ENCODE measurements at regions not wholly inside any gene's neighbourhood (a gene's known extent, or its start where the extent isn't known, plus 50 kb on each side); places are given as distances from the start of the nearest gene placed in this dataset.

GRCh38 chr18:42288129-42288528 lies 333.1 kb downstream of the PIK3C3 start:
- Histone ChIP-seq H3K36me3 (ENCODE audit: control insufficient read depth in 2 of 2, extremely low read depth in 1 of 2, insufficient read depth in 2 of 2, low read length in 2 of 2) (no peaks in the 10 kb centered on the region), H2AFZ (ENCODE audit: control insufficient read depth, low read length) (no peak overlapping the region), H3K27ac (ENCODE audit: control insufficient read depth, insufficient read depth, low read length) (no peak overlapping the region), H3K4me1 (ENCODE audit: control insufficient read depth, extremely low read depth, insufficient read depth, low read length) (no peaks in the 10 kb centered on the region), H3K9me3 (ENCODE audit: control insufficient read depth, low read depth, low read length) (no peaks in the 10 kb centered on the region), H3K9ac (ENCODE audit: control insufficient read depth, extremely low read depth, insufficient read depth, low read length) (no peak overlapping the region), H4K20me1 (ENCODE audit: control insufficient read depth, extremely low read depth, insufficient read depth, low read length) (no peaks in the 10 kb centered on the region), H3K4me3 (ENCODE audit: control insufficient read depth in 2 of 3, extremely low read depth in 1 of 3, insufficient read depth in 2 of 3, low read depth in 1 of 3, low read length in 3 of 3) (no peak overlapping the region), H3K9me1 (ENCODE audit: control insufficient read depth, extremely low read depth, insufficient read depth, low read length) (no peaks in the 10 kb centered on the region), H3K79me2 (ENCODE audit: control insufficient read depth, insufficient read depth, low read length) (no peaks in the 10 kb centered on the region), H3K4me2 (ENCODE audit: control insufficient read depth, extremely low read depth, insufficient read depth, low read depth, low read length) (no peak overlapping the region), H3K27me3 (ENCODE audit: control insufficient read depth, extremely low read depth, insufficient read depth, low read length) (no peaks in the 10 kb centered on the region)
- no peak for TF ChIP-seq EZH2 (IDR thresholded peaks at IDR 0.05; ENCODE audit: low read length)
- TF ChIP-seq CTCF (optimal IDR thresholded peaks at IDR 0.05 in 1 of 3, IDR thresholded peaks at IDR 0.05 in 1 of 3, conservative IDR thresholded peaks at IDR 0.05 in 1 of 3; ENCODE audit: extremely low read depth in 1 of 3, insufficient read depth in 2 of 3, low read length in 3 of 3) = no peak
- DNase-seq (ENCODE audit: low read depth, low spot score) (no peak), FAIRE-seq (no peak)
- dilution Hi-C loops (cut with MboI; ENCODE audit: extremely low pct_ligation_motif_present, low sequenced_read_pairs) = no loop called here

- H3K9ac ChIP-seq (ENCODE audit: control insufficient read depth, extremely low read depth, insufficient read depth, low read length) = no peak overlapping the region
- dilution Hi-C loops (cut with MboI; ENCODE audit: extremely low pct_ligation_motif_present, low sequenced_read_pairs) = no loop called here
- no peaks in the 10 kb centered on the region for H3K9me1 ChIP-seq (ENCODE audit: control insufficient read depth, extremely low read depth, insufficient read depth, low read length)
- H3K4me3 ChIP-seq (ENCODE audit: control insufficient read depth in 2 of 3, extremely low read depth in 1 of 3, insufficient read depth in 2 of 3, low read depth in 1 of 3, low read length in 3 of 3) = no peak overlapping the region
- no peak overlapping the region for H2AFZ ChIP-seq (ENCODE audit: control insufficient read depth, low read length)
- FAIRE-seq (no peak), DNase-seq (ENCODE audit: low read depth, low spot score) (no peak)
- no peaks in the 10 kb centered on the region for H3K27me3 ChIP-seq (ENCODE audit: control insufficient read depth, extremely low read depth, insufficient read depth, low read length)
- no peaks in the 10 kb centered on the region for H3K36me3 ChIP-seq (ENCODE audit: control insufficient read depth in 2 of 2, extremely low read depth in 1 of 2, insufficient read depth in 2 of 2, low read length in 2 of 2)
- no peak overlapping the region for H3K27ac ChIP-seq (ENCODE audit: control insufficient read depth, insufficient read depth, low read length)
- TF ChIP-seq CTCF (optimal IDR thresholded peaks at IDR 0.05 in 1 of 3, IDR thresholded peaks at IDR 0.05 in 1 of 3, conservative IDR thresholded peaks at IDR 0.05 in 1 of 3; ENCODE audit: extremely low read depth in 1 of 3, insufficient read depth in 2 of 3, low read length in 3 of 3) (no peak), EZH2 (IDR thresholded peaks at IDR 0.05; ENCODE audit: low read length) (no peak)
- H3K9me3 ChIP-seq (ENCODE audit: control insufficient read depth, low read depth, low read length) = no peaks in the 10 kb centered on the region
- no peak overlapping the region for H3K4me2 ChIP-seq (ENCODE audit: control insufficient read depth, extremely low read depth, insufficient read depth, low read depth, low read length)
- no peaks in the 10 kb centered on the region for H4K20me1 ChIP-seq (ENCODE audit: control insufficient read depth, extremely low read depth, insufficient read depth, low read length)
- no peaks in the 10 kb centered on the region for H3K79me2 ChIP-seq (ENCODE audit: control insufficient read depth, insufficient read depth, low read length)
- H3K4me1 ChIP-seq (ENCODE audit: control insufficient read depth, extremely low read depth, insufficient read depth, low read length) = no peaks in the 10 kb centered on the region
Measured at GRCh38 chr18:42289526-42289925, 334.5 kb downstream of the PIK3C3 start.
